ENCODE measurements at regions not wholly inside any gene's neighbourhood (a gene's known extent, or its start where the extent isn't known, plus 50 kb on each side); places are given as distances from the start of the nearest gene placed in this dataset.
A peak's percentile ranks its signal among the peaks of the same experiment; 100 is the strongest.

- no peak overlapping the region for H3K27ac ChIP-seq (ENCODE audit: low read length)
- H3K27me3 Mint-ChIP-seq: peaks cover 21 to 26% of the 10 kb centered on the region in 2 donors
- no peak for ATAC-seq (replicated peaks in 1 of 4)
- H3K9me3 ChIP-seq: no peaks in the 10 kb centered on the region
- POLR2A ChIA-PET: no interaction called here
- CTCF ChIA-PET: no interaction called here
- H3K27ac Mint-ChIP-seq: no peak overlapping the region
- H3K4me1 ChIP-seq (ENCODE audit: control insufficient read depth in 1 of 2, extremely low read depth in 1 of 2, insufficient read depth in 2 of 2, low read length in 2 of 2): no peaks in the 10 kb centered on the region
- H3K36me3 ChIP-seq (ENCODE audit: control insufficient read depth in 2 of 2, extremely low read depth in 1 of 2, insufficient read depth in 1 of 2, low read length in 1 of 2): no peaks in the 10 kb centered on the region
- H3K4me3 ChIP-seq (ENCODE audit: control insufficient read depth in 1 of 2, extremely low read depth in 1 of 2, low read length in 1 of 2): no peak overlapping the region
- H3K9me3 Mint-ChIP-seq: peaks cover 23 to 33% (median 24%) of the 10 kb centered on the region in 3 donors
- WGBS (ENCODE audit: insufficient coverage): no CpG with 5 or more reads among the region's 1 CpG
- H3K27me3 ChIP-seq (replicated peaks in 1 of 2; ENCODE audit: control insufficient read depth in 2 of 2, extremely low read depth in 1 of 2, insufficient read depth in 2 of 2, low read length in 1 of 2): peaks cover 0 to 11% of the 10 kb centered on the region in 2 experiments
- no peak overlapping the region for H3K4me3 Mint-ChIP-seq
- no peak for DNase-seq
- peaks cover 6% of the 10 kb centered on the region for H3K36me3 Mint-ChIP-seq
- peaks cover 0 to under 1% (median 0%) of the 10 kb centered on the region in 3 donors for H3K4me1 Mint-ChIP-seq
Observed at GRCh38 chr12:45165284-45165683, 50.6 kb upstream of the ANO6 start.

- H3K4me3 ChIP-seq (ENCODE audit: control insufficient read depth in 1 of 2, extremely low read depth in 1 of 2, low read length in 1 of 2): no peak overlapping the region
- ChIA-PET CTCF (no interaction called here), POLR2A (no interaction called here)
- Mint-ChIP-seq H3K4me1 (peaks cover 0 to 1% (median 0%) of the 10 kb centered on the region in 3 donors), H3K4me3 (no peak overlapping the region), H3K27me3 (peaks cover 21 to 23% of the 10 kb centered on the region in 2 donors), H3K9me3 (peaks cover 18 to 28% (median 24%) of the 10 kb centered on the region in 3 donors), H3K27ac (peak overlapping the region in 1 of 2 donors; percentile 30), H3K36me3 (peaks cover 6% of the 10 kb centered on the region)
- DNase-seq (no peak), ATAC-seq (replicated peaks in 1 of 4) (no peak)
- H3K36me3 ChIP-seq (ENCODE audit: control insufficient read depth in 2 of 2, extremely low read depth in 1 of 2, insufficient read depth in 1 of 2, low read length in 1 of 2): no peaks in the 10 kb centered on the region
- H3K4me1 ChIP-seq (ENCODE audit: control insufficient read depth in 1 of 2, extremely low read depth in 1 of 2, insufficient read depth in 2 of 2, low read length in 2 of 2): no peaks in the 10 kb centered on the region
- no peaks in the 10 kb centered on the region for H3K9me3 ChIP-seq
- no peak overlapping the region for H3K27ac ChIP-seq (ENCODE audit: low read length)
- peaks cover 0 to 11% of the 10 kb centered on the region in 2 experiments for H3K27me3 ChIP-seq (replicated peaks in 1 of 2; ENCODE audit: control insufficient read depth in 2 of 2, extremely low read depth in 1 of 2, insufficient read depth in 2 of 2, low read length in 1 of 2)
Observed at GRCh38 chr12:45166056-45166455, 49.8 kb upstream of the ANO6 start.

Measured in T-cell (primary cell).